ENCODE measurements at regions not wholly inside any gene's neighbourhood (a gene's known extent, or its start where the extent isn't known, plus 50 kb on each side); places are given as distances from the start of the nearest gene placed in this dataset.

DNA sequence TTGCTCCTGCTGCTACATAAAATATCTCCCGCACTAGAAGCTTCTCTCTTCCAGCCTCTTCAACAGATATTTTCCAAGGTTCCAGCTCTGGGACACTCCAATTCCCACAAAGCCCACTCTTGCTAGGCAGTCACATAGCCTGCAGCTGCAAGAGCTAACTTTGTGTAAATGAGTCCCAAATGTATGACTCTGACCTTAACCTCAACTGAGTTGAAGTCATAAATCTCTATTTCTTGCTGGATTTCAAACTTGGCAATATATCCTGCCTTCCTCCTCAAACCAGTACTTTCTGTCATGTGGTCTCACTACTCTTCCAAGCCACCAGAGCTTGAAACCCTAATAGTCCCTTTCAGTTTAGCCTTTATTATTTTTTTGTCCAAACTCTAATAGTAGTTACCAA, 315.4 kb upstream of the GRIA3 start:
- TF ChIP-seq, protein P1, sequence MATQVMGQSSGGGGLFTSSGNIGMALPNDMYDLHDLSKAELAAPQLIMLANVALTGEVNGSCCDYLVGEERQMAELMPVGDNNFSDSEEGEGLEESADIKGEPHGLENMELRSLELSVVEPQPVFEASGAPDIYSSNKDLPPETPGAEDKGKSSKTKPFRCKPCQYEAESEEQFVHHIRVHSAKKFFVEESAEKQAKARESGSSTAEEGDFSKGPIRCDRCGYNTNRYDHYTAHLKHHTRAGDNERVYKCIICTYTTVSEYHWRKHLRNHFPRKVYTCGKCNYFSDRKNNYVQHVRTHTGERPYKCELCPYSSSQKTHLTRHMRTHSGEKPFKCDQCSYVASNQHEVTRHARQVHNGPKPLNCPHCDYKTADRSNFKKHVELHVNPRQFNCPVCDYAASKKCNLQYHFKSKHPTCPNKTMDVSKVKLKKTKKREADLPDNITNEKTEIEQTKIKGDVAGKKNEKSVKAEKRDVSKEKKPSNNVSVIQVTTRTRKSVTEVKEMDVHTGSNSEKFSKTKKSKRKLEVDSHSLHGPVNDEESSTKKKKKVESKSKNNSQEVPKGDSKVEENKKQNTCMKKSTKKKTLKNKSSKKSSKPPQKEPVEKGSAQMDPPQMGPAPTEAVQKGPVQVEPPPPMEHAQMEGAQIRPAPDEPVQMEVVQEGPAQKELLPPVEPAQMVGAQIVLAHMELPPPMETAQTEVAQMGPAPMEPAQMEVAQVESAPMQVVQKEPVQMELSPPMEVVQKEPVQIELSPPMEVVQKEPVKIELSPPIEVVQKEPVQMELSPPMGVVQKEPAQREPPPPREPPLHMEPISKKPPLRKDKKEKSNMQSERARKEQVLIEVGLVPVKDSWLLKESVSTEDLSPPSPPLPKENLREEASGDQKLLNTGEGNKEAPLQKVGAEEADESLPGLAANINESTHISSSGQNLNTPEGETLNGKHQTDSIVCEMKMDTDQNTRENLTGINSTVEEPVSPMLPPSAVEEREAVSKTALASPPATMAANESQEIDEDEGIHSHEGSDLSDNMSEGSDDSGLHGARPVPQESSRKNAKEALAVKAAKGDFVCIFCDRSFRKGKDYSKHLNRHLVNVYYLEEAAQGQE (IDR thresholded peaks at IDR 0.05; ENCODE audit: insufficient read depth in 1 of 2, low read depth in 2 of 2, low read length in 2 of 2), result no peak
- no peak for TF ChIP-seq TAF1 (IDR thresholded peaks at IDR 0.05; ENCODE audit: borderline replicate concordance, insufficient read depth, low read length)

All from PFSK-1 (cell line).